A549 (cell line): ENCODE measurements at regions not wholly inside any gene's neighbourhood (a gene's known extent, or its start where the extent isn't known, plus 50 kb on each side); places are given as distances from the start of the nearest gene placed in this dataset.
"Not testable (repeated sequence)": the region's sequence is repeated elsewhere in the genome, so short reads cannot be mapped to it uniquely, and the experiment has no call there.

Source experiments
- JUNB ChIP-seq: fragments of >200 bp; sonication (Bioruptor Twin); formaldehyde crosslinking; IDR thresholded peaks from 2 replicates; pipeline ENCODE4 v1.6.1; 2016
- POLR2A ChIP-seq: IDR thresholded peaks from 2 replicates; pipeline ENCODE4 v1.6.1; 2012; ENCODE audit warnings: mild to moderate bottlenecking, low read length

DNA sequence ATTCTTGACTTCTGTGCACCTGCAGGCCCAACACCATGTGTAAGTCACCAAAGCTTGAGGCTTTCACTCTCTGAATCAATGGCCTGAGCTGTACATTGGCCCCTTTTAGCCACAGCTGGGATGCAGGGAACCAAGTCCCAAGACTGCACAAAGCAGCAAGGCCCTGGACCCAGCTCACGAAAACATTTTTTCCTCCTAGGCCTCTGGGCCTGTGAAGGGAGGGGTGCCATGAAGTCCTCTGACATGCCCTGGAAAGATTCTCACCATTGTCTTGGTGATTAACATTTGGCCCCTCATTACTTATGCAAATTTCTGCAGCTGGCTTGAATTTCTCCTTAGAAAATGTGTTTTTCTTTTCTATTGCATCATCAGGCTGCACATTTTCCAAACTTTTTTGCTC, 398.6 kb downstream of the DMRTA1 start:
- TF ChIP-seq JUNB, POLR2A: not testable (repeated sequence)
